Smooth muscle cell (in vitro differentiated cells): ENCODE measurements at regions not wholly inside any gene's neighbourhood (a gene's known extent, or its start where the extent isn't known, plus 50 kb on each side); places are given as distances from the start of the nearest gene placed in this dataset.

ENCODE experiments used
- DNase-seq: peaks from one replicate; lab custom pipeline; 2025; ENCODE audit not compliant: unreplicated experiment; lab: John Stamatoyannopoulos, UW
- H2AFZ ChIP-seq: fragments of 200-600 bp; sonication (generic); 2 replicates; pipeline ENCODE4 v1.6.0; 2016; ENCODE audit warnings: antibody characterized with exemption, low read depth, mild to moderate bottlenecking
- H3F3A ChIP-seq: fragments of 200-600 bp; sonication (generic); 2 replicates; pipeline ENCODE4 v1.6.0; 2017; ENCODE audit warnings: antibody characterized with exemption, low read depth
- H3K27ac ChIP-seq: fragments of 200-600 bp; sonication (generic); 2 replicates; pipeline ENCODE4 v1.5.1; 2016; ENCODE audit warnings: low read depth, mild to moderate bottlenecking
- H3K27me3 ChIP-seq: fragments of 200-600 bp; sonication (generic); 2 replicates; pipeline ENCODE4 v1.6.1; 2016; ENCODE audit warnings: low read depth, mild to moderate bottlenecking
- H3K36me3 ChIP-seq: fragments of 200-600 bp; sonication (generic); 2 replicates; pipeline ENCODE4 v1.5.1; 2016; ENCODE audit warnings: low read depth
- H3K4me1 ChIP-seq: fragments of 200-600 bp; sonication (generic); 2 replicates; pipeline ENCODE4 v1.5.1; 2016; ENCODE audit warnings: low read depth
- H3K4me2 ChIP-seq: fragments of 200-600 bp; sonication (generic); 2 replicates; pipeline ENCODE4 v1.6.0; 2016; ENCODE audit warnings: mild to moderate bottlenecking
- H3K4me3 ChIP-seq: fragments of 200-600 bp; sonication (generic); 2 replicates; pipeline ENCODE4 v1.5.1; 2016; ENCODE audit warnings: mild to moderate bottlenecking
- H3K79me2 ChIP-seq: fragments of 200-600 bp; sonication (generic); 2 replicates; pipeline ENCODE4 v1.6.0; 2016; ENCODE audit warnings: low read depth, mild to moderate bottlenecking
- H3K9ac ChIP-seq: fragments of 200-600 bp; sonication (generic); 2 replicates; pipeline ENCODE4 v1.6.0; 2016; ENCODE audit warnings: low read depth
- H3K9me3 ChIP-seq: fragments of 200-600 bp; sonication (generic); replicated peaks from 2 replicates; pipeline ENCODE4 v1.5.1; 2016; ENCODE audit warnings: low read depth
- H4K20me1 ChIP-seq: fragments of 200-600 bp; sonication (generic); 2 replicates; pipeline ENCODE4 v1.6.0; 2016; ENCODE audit warnings: low read depth
- CTCF ChIP-seq: fragments of 200-600 bp; sonication (generic); IDR thresholded peaks from 2 replicates; pipeline ENCODE4 v1.5.1; 2017; ENCODE audit warnings: borderline replicate concordance, mild to moderate bottlenecking, antibody characterized with exemption; ENCODE audit not compliant: insufficient read depth, poor library complexity, severe bottlenecking
- WGBS: methylation state at CpG from one replicate; pipeline ENCODE4 v1.1.7; 2016; ENCODE audit warnings: low lambda C conversion rate; 5-methylcytosine and 5-hydroxymethylcytosine counted together

- Histone ChIP-seq H3K9me3 (no peaks in the 10 kb centered on the region), H3F3A (peaks cover 4% of the 10 kb centered on the region), H3K9ac (no peak overlapping the region), H3K4me1 (no peaks in the 10 kb centered on the region), H2AFZ (no peak overlapping the region), H3K27ac (no peak overlapping the region), H3K4me2 (no peak overlapping the region), H3K27me3 (no peaks in the 10 kb centered on the region), H3K36me3 (no peaks in the 10 kb centered on the region), H3K79me2 (no peaks in the 10 kb centered on the region), H4K20me1 (no peaks in the 10 kb centered on the region), H3K4me3 (no peak overlapping the region)
- TF ChIP-seq CTCF = no peak
- DNase-seq = no peak
- 77% methylated on average over 3 of the region's 3 CpGs for WGBS
Measured at GRCh38 chr9:71504636-71505035, 263.7 kb downstream of the CEMIP2 start.

- Histone ChIP-seq H3K36me3 (no peaks in the 10 kb centered on the region), H3K9ac (no peak overlapping the region), H3F3A (no peaks in the 10 kb centered on the region), H3K4me3 (no peak overlapping the region), H3K27me3 (no peaks in the 10 kb centered on the region), H3K79me2 (no peaks in the 10 kb centered on the region), H3K4me1 (no peaks in the 10 kb centered on the region), H4K20me1 (no peaks in the 10 kb centered on the region), H3K9me3 (peaks cover 3% of the 10 kb centered on the region), H2AFZ (no peak overlapping the region), H3K27ac (no peak overlapping the region), H3K4me2 (no peak overlapping the region)
- 84% methylated on average over 1 of the region's 1 CpG for WGBS
- DNase-seq = no peak
- no peak for TF ChIP-seq CTCF
Measured at GRCh38 chr9:71498691-71499090, 269.6 kb downstream of the CEMIP2 start.

- Histone ChIP-seq H3K4me3 (no peak overlapping the region), H3K36me3 (no peaks in the 10 kb centered on the region), H3K9ac (no peak overlapping the region), H3K4me1 (no peaks in the 10 kb centered on the region), H4K20me1 (no peaks in the 10 kb centered on the region), H3K9me3 (no peaks in the 10 kb centered on the region), H3K27ac (no peak overlapping the region), H3F3A (no peaks in the 10 kb centered on the region), H3K79me2 (no peaks in the 10 kb centered on the region), H2AFZ (no peak overlapping the region), H3K27me3 (no peaks in the 10 kb centered on the region), H3K4me2 (no peak overlapping the region)
- 47% methylated on average over 2 of the region's 2 CpGs for WGBS
- no peak for DNase-seq
- TF ChIP-seq CTCF = peak; percentile 31
Measured at GRCh38 chr9:71490810-71491209, 277.5 kb downstream of the CEMIP2 start.

- no peaks in the 10 kb centered on the region for H3F3A ChIP-seq
- no peaks in the 10 kb centered on the region for H4K20me1 ChIP-seq
- no peaks in the 10 kb centered on the region for H3K79me2 ChIP-seq
- H3K9ac ChIP-seq = no peak overlapping the region
- 51% methylated on average over 6 of the region's 6 CpGs for WGBS
- H3K4me3 ChIP-seq = no peak overlapping the region
- no peak overlapping the region for H3K27ac ChIP-seq
- no peaks in the 10 kb centered on the region for H3K27me3 ChIP-seq
- no peak overlapping the region for H3K4me2 ChIP-seq
- DNase-seq = no peak
- H2AFZ ChIP-seq = no peak overlapping the region
- H3K9me3 ChIP-seq = no peaks in the 10 kb centered on the region
- no peaks in the 10 kb centered on the region for H3K36me3 ChIP-seq
- no peaks in the 10 kb centered on the region for H3K4me1 ChIP-seq
- no peak for TF ChIP-seq CTCF
Measured at GRCh38 chr9:71487061-71487460, 281.3 kb downstream of the CEMIP2 start.
